Stimulated activated CD4-positive, alpha-beta T cell treated with anti-CD3 and anti-CD28 coated beads, Interleukin-12 subunit alpha, Interleukin-12 subunit beta, amount 100 ng/mL, for 24 hours (primary cell): ENCODE measurements at regions not wholly inside any gene's neighbourhood (a gene's known extent, or its start where the extent isn't known, plus 50 kb on each side); places are given as distances from the start of the nearest gene placed in this dataset.
"Not testable (repeated sequence)": the region's sequence is repeated elsewhere in the genome, so short reads cannot be mapped to it uniquely, and the experiment has no call there.

Experiments
- DNase-seq, 2 experiments: peaks; one replicate each; pipeline ENCODE4 v3.0.0-alpha.2; 2020; ENCODE audit warnings: low read depth in 2 of 2

- DNase-seq = no peak
Observed at GRCh38 chr16:80012586-80012985, 412.0 kb upstream of the MAF start.

- no peak for DNase-seq
Observed at GRCh38 chr16:80009971-80010659, 409.6 kb upstream of the MAF start.

- no peak for DNase-seq
Observed at GRCh38 chr16:80008857-80009256, 408.3 kb upstream of the MAF start.

GRCh38 chr16:80007231-80007630 lies 406.7 kb upstream of the MAF start:
- DNase-seq = no peak

- DNase-seq = no peak
Observed at GRCh38 chr16:80006241-80007215, 406.0 kb upstream of the MAF start.

DNA sequence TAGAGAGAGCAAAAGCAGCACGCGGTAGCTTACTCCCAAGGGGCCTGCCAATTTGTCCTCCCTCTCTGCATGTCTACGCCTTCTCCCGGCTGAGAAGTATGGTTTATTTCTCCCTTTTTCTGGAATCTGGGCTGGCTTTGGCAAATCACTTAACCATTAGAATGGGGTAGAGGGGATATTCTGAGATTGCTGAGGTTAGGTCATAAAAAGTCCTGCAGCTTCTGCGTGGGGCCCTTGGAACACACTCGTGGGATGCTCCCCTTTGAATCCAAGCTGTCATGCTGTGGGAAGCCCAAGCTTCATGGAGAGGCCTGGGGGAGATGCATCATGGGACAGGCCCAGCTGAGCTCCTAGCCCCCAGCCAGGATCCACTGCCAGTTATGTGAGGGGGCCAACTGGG lies 403.6 kb upstream of the MAF start:
- no peak for DNase-seq

GRCh38 chr16:80002261-80002660 lies 401.7 kb upstream of the MAF start:
- DNase-seq = no peak

GRCh38 chr16:79998143-79998542 lies 397.6 kb upstream of the MAF start:
- DNase-seq = no peak

- DNase-seq = no peak
Observed at GRCh38 chr16:79997257-79997656, 396.7 kb upstream of the MAF start.

GRCh38 chr16:79996321-79996720 lies 395.8 kb upstream of the MAF start:
- no peak for DNase-seq

- no peak for DNase-seq
Observed at GRCh38 chr16:79995315-79995714, 394.8 kb upstream of the MAF start.

- DNase-seq = no peak
Observed at GRCh38 chr16:79994418-79994817, 393.9 kb upstream of the MAF start.

GRCh38 chr16:79993629-79994209 lies 393.2 kb upstream of the MAF start:
- no peak for DNase-seq

- no peak for DNase-seq
Observed at GRCh38 chr16:79991969-79992368, 391.4 kb upstream of the MAF start.

- no peak for DNase-seq
Observed at GRCh38 chr16:79988721-79989220, 388.2 kb upstream of the MAF start.

- no peak for DNase-seq
Observed at GRCh38 chr16:79988089-79988488, 387.6 kb upstream of the MAF start.

GRCh38 chr16:79986352-79986751 lies 385.8 kb upstream of the MAF start:
- no peak for DNase-seq

GRCh38 chr16:79985606-79986005 lies 385.1 kb upstream of the MAF start:
- no peak for DNase-seq

GRCh38 chr16:79984149-79984548 lies 383.6 kb upstream of the MAF start:
- DNase-seq = not testable (repeated sequence)

DNA sequence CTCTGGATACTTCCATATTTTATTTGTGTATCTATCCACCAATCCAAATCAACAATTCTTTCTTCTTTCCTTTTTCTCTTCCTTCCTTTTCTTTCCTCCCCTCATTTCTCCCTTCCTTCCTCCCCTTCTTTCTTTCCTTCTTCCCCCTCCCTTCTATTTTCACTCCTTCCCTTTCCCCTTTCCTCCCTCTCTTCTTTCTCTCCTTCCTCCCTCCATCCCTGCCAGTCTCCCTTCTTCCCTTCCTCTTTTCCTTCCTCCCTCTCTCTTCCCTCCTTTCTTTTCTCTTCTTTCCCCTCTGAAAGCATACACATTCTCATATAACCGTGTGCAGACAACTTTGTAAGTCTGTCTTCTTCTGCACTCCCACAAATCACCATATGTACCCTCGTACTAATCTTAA lies 382.3 kb upstream of the MAF start:
- DNase-seq = no peak

- no peak for DNase-seq
Observed at GRCh38 chr16:79982361-79982760, 381.8 kb upstream of the MAF start.

GRCh38 chr16:79981814-79982213 lies 381.3 kb upstream of the MAF start:
- no peak for DNase-seq
